HG02759 (cell line): ENCODE measurements at regions not wholly inside any gene's neighbourhood (a gene's known extent, or its start where the extent isn't known, plus 50 kb on each side); places are given as distances from the start of the nearest gene placed in this dataset.

ENCODE experiments used
- ATAC-seq: cut with Tn5 transposase; IDR thresholded peaks from one replicate; pipeline ENCODE4 v1.9.1; 2021; ENCODE audit warnings: mild to moderate bottlenecking, moderate library complexity; ENCODE audit not compliant: unreplicated experiment

GRCh38 chr3:193844472-193844871 lies 251.5 kb downstream of the OPA1 start:
- ATAC-seq = no peak

- no peak for ATAC-seq
These were observed 252.1 kb downstream of the OPA1 start for GRCh38 chr3:193845144-193845543.

GRCh38 chr3:193846569-193846968 lies 253.6 kb downstream of the OPA1 start:
- ATAC-seq = no peak

GRCh38 chr3:193847402-193847801 lies 254.4 kb downstream of the OPA1 start:
- no peak for ATAC-seq

- no peak for ATAC-seq
These were observed 255.5 kb downstream of the OPA1 start for GRCh38 chr3:193848547-193848946.

GRCh38 chr3:193850084-193850619 lies 257.1 kb downstream of the OPA1 start:
- ATAC-seq = no peak

GRCh38 chr3:193851428-193851847 lies 258.4 kb downstream of the OPA1 start:
- ATAC-seq = no peak

- no peak for ATAC-seq
These were observed 259.1 kb downstream of the OPA1 start for GRCh38 chr3:193851941-193852674.

- no peak for ATAC-seq
These were observed 259.9 kb downstream of the OPA1 start for GRCh38 chr3:193852901-193853300.

GRCh38 chr3:193853511-193854219 lies 260.7 kb downstream of the OPA1 start:
- ATAC-seq = no peak

- no peak for ATAC-seq
These were observed 265.0 kb downstream of the OPA1 start for GRCh38 chr3:193857996-193858395.

- ATAC-seq = no peak
These were observed 266.2 kb downstream of the OPA1 start for GRCh38 chr3:193859195-193859594.

- ATAC-seq = no peak
These were observed 268.0 kb downstream of the OPA1 start for GRCh38 chr3:193861012-193861411.

- ATAC-seq = no peak
These were observed 269.8 kb downstream of the OPA1 start for GRCh38 chr3:193862843-193863242.

- ATAC-seq = no peak
These were observed 270.8 kb downstream of the OPA1 start for GRCh38 chr3:193863657-193864357.

- peak; percentile 82 for ATAC-seq
These were observed 270.6 kb upstream of the HES1 start for GRCh38 chr3:193865339-193865738.

- no peak for ATAC-seq
These were observed 270.0 kb upstream of the HES1 start for GRCh38 chr3:193865896-193866480.

- no peak for ATAC-seq
These were observed 267.4 kb upstream of the HES1 start for GRCh38 chr3:193868590-193868989.

GRCh38 chr3:193869221-193870201 lies 266.4 kb upstream of the HES1 start:
- no peak for ATAC-seq
